CD4-positive, alpha-beta T cell (primary cell): ENCODE measurements at regions not wholly inside any gene's neighbourhood (a gene's known extent, or its start where the extent isn't known, plus 50 kb on each side); places are given as distances from the start of the nearest gene placed in this dataset.

Experiments used
- ATAC-seq: fragments of 200-7000 bp; cut with Tn5 transposase; one replicate; pipeline ENCODE4 v1.10.0; 2022; ENCODE audit warnings: mild to moderate bottlenecking; ENCODE audit not compliant: poor library complexity
- CTCF ChIA-PET: fragments of 350-600 bp; sonication (Branson Sonifier 250); formaldehyde crosslinking; loops from one replicate; lab custom pipeline; 2021; ENCODE audit warnings: antibody characterized with exemption, inconsistent platforms; lab: Charles Lee
- POLR2A ChIA-PET: fragments of 350-600 bp; sonication (Branson Sonifier 250); formaldehyde crosslinking; loops from one replicate; lab custom pipeline; 2021; ENCODE audit warnings: antibody characterized with exemption, inconsistent platforms; lab: Charles Lee
- DNase-seq, 14 experiments: peaks; one replicate each; pipeline ENCODE4 v3.0.0-alpha.2; 2013 to 2020; ENCODE audit warnings: mixed read lengths in 2 of 14
- H3K27ac ChIP-seq, 2 donors: one replicate each; pipeline versions ENCODE4 v1.5.1 to v1.7.0; 2013; ENCODE audit warnings: low read length in 2 of 2, low read depth in 1 of 2, mild to moderate bottlenecking in 1 of 2
- H3K27me3 ChIP-seq, 2 experiments: 1 replicate in 1 of 2; 2 replicates in 1 of 2; pipeline versions ENCODE4 v1.6.1 to v1.7.0; 2013; ENCODE audit warnings: low read length in 2 of 2, control low read depth in 1 of 2, mild to moderate bottlenecking in 1 of 2, moderate library complexity in 1 of 2; ENCODE audit not compliant: insufficient read depth in 2 of 2, control insufficient read depth in 1 of 2
- H3K36me3 ChIP-seq: one replicate; pipeline ENCODE4 v1.6.1; 2013; ENCODE audit warnings: low read length, control low read depth; ENCODE audit not compliant: insufficient read depth
- H3K4me1 ChIP-seq: one replicate; pipeline ENCODE4 v1.6.1; 2013; ENCODE audit warnings: low read length, control low read depth; ENCODE audit not compliant: insufficient read depth
- H3K4me3 ChIP-seq: one replicate; pipeline ENCODE4 v1.5.1; 2013; ENCODE audit warnings: mild to moderate bottlenecking, low read length, moderate library complexity
- H3K9me3 ChIP-seq, 2 experiments: 1 replicate in 1 of 2; 2 replicates in 1 of 2; pipeline versions ENCODE4 v1.6.1 to v1.7.0; 2013; ENCODE audit warnings: low read length in 2 of 2, mild to moderate bottlenecking in 2 of 2, control low read depth in 1 of 2, moderate library complexity in 1 of 2; ENCODE audit not compliant: control insufficient read depth in 1 of 2, insufficient read depth in 1 of 2
- H3K27ac Mint-ChIP-seq: one replicate; pipeline ENCODE4 v1.8.0; 2020; ENCODE audit warnings: mixed read lengths
- H3K27me3 Mint-ChIP-seq: one replicate; pipeline ENCODE4 v1.8.0; 2021; ENCODE audit warnings: mixed read lengths
- H3K36me3 Mint-ChIP-seq: one replicate; pipeline ENCODE4 v1.8.0; 2021; ENCODE audit warnings: low read depth, mixed read lengths
- H3K4me1 Mint-ChIP-seq: one replicate; pipeline ENCODE4 v1.8.0; 2021; ENCODE audit warnings: low read depth, mixed read lengths
- H3K4me3 Mint-ChIP-seq: one replicate; pipeline ENCODE4 v1.8.0; 2020; ENCODE audit warnings: mild to moderate bottlenecking, mixed read lengths
- H3K9me3 Mint-ChIP-seq: one replicate; pipeline ENCODE4 v1.8.0; 2020; ENCODE audit warnings: mixed read lengths
- intact Hi-C, 2 experiments: fragments of 100-400 bp; cut with DNase I in 1 of 2; cut with micrococcal nuclease in 1 of 2; formaldehyde crosslinking; loops; one replicate each; pipeline versions ENCODE4 v1.15.1 to v1.9.0; 2023 to 2025; cut with DNase I, micrococcal nuclease
- TF ChIP-seq, protein P1 (sequence below): fragments of 200-600 bp; IDR thresholded peaks from one replicate; pipeline ENCODE4 v1.8.0; 2022; ENCODE audit warnings: antibody characterized with exemption, mild to moderate bottlenecking

GRCh38 chr6:166877906-166878305 is 78.4 kb downstream of the RNASET2 start:
- Mint-ChIP-seq H3K9me3 (peaks cover 3% of the 10 kb centered on the region), H3K27ac (no peak overlapping the region), H3K4me3 (no peak overlapping the region), H3K4me1 (no peaks in the 10 kb centered on the region), H3K36me3 (peaks cover 2% of the 10 kb centered on the region), H3K27me3 (no peaks in the 10 kb centered on the region)
- TF ChIP-seq, protein P1, sequence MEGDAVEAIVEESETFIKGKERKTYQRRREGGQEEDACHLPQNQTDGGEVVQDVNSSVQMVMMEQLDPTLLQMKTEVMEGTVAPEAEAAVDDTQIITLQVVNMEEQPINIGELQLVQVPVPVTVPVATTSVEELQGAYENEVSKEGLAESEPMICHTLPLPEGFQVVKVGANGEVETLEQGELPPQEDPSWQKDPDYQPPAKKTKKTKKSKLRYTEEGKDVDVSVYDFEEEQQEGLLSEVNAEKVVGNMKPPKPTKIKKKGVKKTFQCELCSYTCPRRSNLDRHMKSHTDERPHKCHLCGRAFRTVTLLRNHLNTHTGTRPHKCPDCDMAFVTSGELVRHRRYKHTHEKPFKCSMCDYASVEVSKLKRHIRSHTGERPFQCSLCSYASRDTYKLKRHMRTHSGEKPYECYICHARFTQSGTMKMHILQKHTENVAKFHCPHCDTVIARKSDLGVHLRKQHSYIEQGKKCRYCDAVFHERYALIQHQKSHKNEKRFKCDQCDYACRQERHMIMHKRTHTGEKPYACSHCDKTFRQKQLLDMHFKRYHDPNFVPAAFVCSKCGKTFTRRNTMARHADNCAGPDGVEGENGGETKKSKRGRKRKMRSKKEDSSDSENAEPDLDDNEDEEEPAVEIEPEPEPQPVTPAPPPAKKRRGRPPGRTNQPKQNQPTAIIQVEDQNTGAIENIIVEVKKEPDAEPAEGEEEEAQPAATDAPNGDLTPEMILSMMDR: no peak
- CTCF ChIA-PET: no interaction called here
- Histone ChIP-seq H3K4me3 (no peak overlapping the region), H3K9me3 (peaks cover 0 to 2% of the 10 kb centered on the region in 2 experiments), H3K36me3 (no peaks in the 10 kb centered on the region), H3K4me1 (no peaks in the 10 kb centered on the region), H3K27me3 (no peaks in the 10 kb centered on the region), H3K27ac (no peak overlapping the region)
- POLR2A ChIA-PET: no interaction called here
- ATAC-seq (no peak), DNase-seq (no peak)
- intact Hi-C loops: no loop called here

DNA sequence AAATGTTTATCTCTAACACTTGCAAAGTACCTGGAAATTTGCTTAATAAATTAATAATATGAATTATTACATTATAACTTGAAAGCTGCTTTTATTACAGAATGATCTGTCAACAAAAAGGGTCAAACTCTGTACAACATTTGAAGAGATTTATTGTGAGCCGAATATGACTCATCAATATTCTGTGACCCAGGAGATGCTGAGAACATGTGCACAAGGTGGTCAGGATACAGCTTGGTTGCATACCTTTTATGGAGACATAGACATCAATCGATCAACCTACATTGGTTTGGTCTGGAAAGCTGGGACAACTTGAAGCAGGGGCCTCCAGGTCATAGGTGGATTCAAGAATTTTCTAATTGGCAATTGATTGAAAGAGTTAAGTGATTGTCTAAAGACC is 79.0 kb downstream of the RNASET2 start:
- CTCF ChIA-PET: no interaction called here
- Mint-ChIP-seq H3K9me3 (no peaks in the 10 kb centered on the region), H3K27me3 (no peaks in the 10 kb centered on the region), H3K4me1 (no peaks in the 10 kb centered on the region), H3K36me3 (no peaks in the 10 kb centered on the region), H3K27ac (no peak overlapping the region), H3K4me3 (no peak overlapping the region)
- Histone ChIP-seq H3K27me3 (no peaks in the 10 kb centered on the region), H3K4me1 (no peaks in the 10 kb centered on the region), H3K36me3 (no peaks in the 10 kb centered on the region), H3K4me3 (no peak overlapping the region), H3K9me3 (no peaks in the 10 kb centered on the region), H3K27ac (no peak overlapping the region)
- DNase-seq: no peak
- ATAC-seq: no peak
- POLR2A ChIA-PET: no interaction called here
- intact Hi-C loops: no loop called here
- TF ChIP-seq, protein P1: no peak

- POLR2A ChIA-PET: no interaction called here
These were observed 83.8 kb downstream of the RNASET2 start for GRCh38 chr6:166872531-166873009.

More at GRCh38 chr6:166872531-166873009, 83.8 kb downstream of the RNASET2 start:
- ATAC-seq (no peak), DNase-seq (no peak)
- TF ChIP-seq, protein P1: no peak
- no peak overlapping the region for H3K4me3 ChIP-seq
- H3K4me3 Mint-ChIP-seq: no peak overlapping the region
- intact Hi-C loops: no loop called here
- no peaks in the 10 kb centered on the region for H3K27me3 ChIP-seq
- no peak overlapping the region for H3K27ac ChIP-seq
- H3K27ac Mint-ChIP-seq: no peak overlapping the region
- no peaks in the 10 kb centered on the region for H3K36me3 Mint-ChIP-seq
- H3K9me3 ChIP-seq: no peaks in the 10 kb centered on the region
- CTCF ChIA-PET: no interaction called here
- no peaks in the 10 kb centered on the region for H3K4me1 ChIP-seq
- H3K36me3 ChIP-seq: no peaks in the 10 kb centered on the region
- no peaks in the 10 kb centered on the region for H3K27me3 Mint-ChIP-seq
- no peaks in the 10 kb centered on the region for H3K4me1 Mint-ChIP-seq
- H3K9me3 Mint-ChIP-seq: no peaks in the 10 kb centered on the region
